ENCODE measurements at regions not wholly inside any gene's neighbourhood (a gene's known extent, or its start where the extent isn't known, plus 50 kb on each side); places are given as distances from the start of the nearest gene placed in this dataset.

- TF ChIP-seq ZNF462 (CRISPR knock-in tag; IDR thresholded peaks at IDR 0.05), result no peak
- no peak for TF ChIP-seq EZH2phosphoT487 (IDR thresholded peaks at IDR 0.05; ENCODE audit: unreplicated experiment)
- TF ChIP-seq STAT1 (IDR thresholded peaks at IDR 0.05; ENCODE audit: unreplicated experiment), result no peak
- no peak for TF ChIP-seq JUNB (IDR thresholded peaks at IDR 0.05; ENCODE audit: unreplicated experiment)
- TF ChIP-seq NANOG (IDR thresholded peaks at IDR 0.05; ENCODE audit: borderline replicate concordance), result no peak
- TF ChIP-seq CTCF (conservative IDR thresholded peaks at IDR 0.05; ENCODE audit: low read depth in 2 of 2), result no peak
- no peak for TF ChIP-seq ZNF114 (CRISPR knock-in tag; IDR thresholded peaks at IDR 0.05)
- no peak for TF ChIP-seq CREB1 (CRISPR knock-in tag; IDR thresholded peaks at IDR 0.05; ENCODE audit: low read depth)
- no peak for TF ChIP-seq EZH2 (IDR thresholded peaks at IDR 0.05; ENCODE audit: low read depth, unreplicated experiment)
- no peak for TF ChIP-seq POLR2AphosphoS5 (IDR thresholded peaks at IDR 0.05; ENCODE audit: low read depth)
- no peak for TF ChIP-seq ZNF331 (CRISPR knock-in tag; IDR thresholded peaks at IDR 0.05; ENCODE audit: low read depth)
- TF ChIP-seq ETS1 (IDR thresholded peaks at IDR 0.05), result no peak
These were observed 205.5 kb downstream of the MFSD1 start (continued) for GRCh38 chr3:159007331-159007730.
